Neural progenitor cell (in vitro differentiated cells): ENCODE measurements at regions not wholly inside any gene's neighbourhood (a gene's known extent, or its start where the extent isn't known, plus 50 kb on each side); places are given as distances from the start of the nearest gene placed in this dataset.

Source experiments
- DNase-seq: peaks from one replicate; pipeline ENCODE4 v3.0.0-alpha.2; 2016; ENCODE audit warnings: low spot score
- H2AFZ ChIP-seq: fragments of 200-600 bp; sonication (generic); replicated peaks from 2 replicates; pipeline ENCODE4 v1.6.1; 2016; ENCODE audit warnings: antibody characterized with exemption
- H3F3A ChIP-seq: fragments of 200-600 bp; sonication (generic); 2 replicates; pipeline ENCODE4 v1.6.1; 2016; ENCODE audit warnings: antibody characterized with exemption, low read depth
- H3K27ac ChIP-seq: fragments of 200-600 bp; sonication (generic); 2 replicates; pipeline ENCODE4 v1.5.1; 2016; ENCODE audit warnings: mild to moderate bottlenecking
- H3K27me3 ChIP-seq: fragments of 200-600 bp; sonication (generic); 2 replicates; pipeline ENCODE4 v1.6.1; 2016; ENCODE audit warnings: mild to moderate bottlenecking, moderate library complexity
- H3K36me3 ChIP-seq: fragments of 200-600 bp; sonication (generic); 2 replicates; pipeline ENCODE4 v1.5.1; 2016
- H3K4me1 ChIP-seq: fragments of 200-600 bp; sonication (generic); 2 replicates; pipeline ENCODE4 v1.6.1; 2016; ENCODE audit warnings: mixed run types
- H3K4me2 ChIP-seq: fragments of 200-600 bp; sonication (generic); 2 replicates; pipeline ENCODE4 v1.6.1; 2016
- H3K4me3 ChIP-seq: fragments of 200-600 bp; sonication (generic); 2 replicates; pipeline ENCODE4 v1.5.1; 2016
- H3K79me2 ChIP-seq: fragments of 200-600 bp; sonication (generic); 2 replicates; pipeline ENCODE4 v1.6.1; 2016; ENCODE audit warnings: low read depth
- H3K9ac ChIP-seq: fragments of 200-600 bp; sonication (generic); 2 replicates; pipeline ENCODE4 v1.6.1; 2016
- H3K9me3 ChIP-seq: fragments of 200-600 bp; sonication (generic); 2 replicates; pipeline ENCODE4 v1.5.1; 2016; ENCODE audit warnings: low read depth
- H4K20me1 ChIP-seq: fragments of 200-600 bp; sonication (generic); 2 replicates; pipeline ENCODE4 v1.6.1; 2016; ENCODE audit warnings: low read depth
- H3K27ac Mint-ChIP-seq: 3 replicates; pipeline ENCODE4 v1.8.0; 2021; ENCODE audit warnings: mixed read lengths
- H3K27me3 Mint-ChIP-seq: 2 replicates; pipeline ENCODE4 v1.8.0; 2022; ENCODE audit warnings: low read depth, mild to moderate bottlenecking, inconsistent platforms, moderate library complexity, mixed read lengths; ENCODE audit not compliant: insufficient read depth
- H3K36me3 Mint-ChIP-seq: 3 replicates; pipeline ENCODE4 v1.8.0; 2021; ENCODE audit warnings: mixed read lengths
- H3K4me1 Mint-ChIP-seq: 3 replicates; pipeline ENCODE4 v1.8.0; 2021; ENCODE audit warnings: mixed read lengths
- H3K4me3 Mint-ChIP-seq: 3 replicates; pipeline ENCODE4 v1.8.0; 2021; ENCODE audit warnings: mild to moderate bottlenecking, moderate library complexity, mixed read lengths
- H3K9me3 Mint-ChIP-seq: 3 replicates; pipeline ENCODE4 v1.8.0; 2020; ENCODE audit warnings: mixed read lengths
- EZH2 ChIP-seq: fragments of 200-600 bp; sonication (generic); IDR thresholded peaks from 2 replicates; pipeline ENCODE4 v1.6.1; 2017; ENCODE audit warnings: antibody characterized with exemption, mild to moderate bottlenecking, moderate library complexity
- EZH2phosphoT487 ChIP-seq: fragments of 200-600 bp; sonication (generic); IDR thresholded peaks from 2 replicates; pipeline ENCODE4 v1.6.1; 2017; ENCODE audit warnings: antibody characterized with exemption
- TF ChIP-seq, protein P1 (sequence below): fragments of 200-600 bp; sonication (generic); IDR thresholded peaks from 2 replicates; pipeline ENCODE4 v1.5.1; 2017; ENCODE audit warnings: antibody characterized with exemption, mild to moderate bottlenecking

DNA sequence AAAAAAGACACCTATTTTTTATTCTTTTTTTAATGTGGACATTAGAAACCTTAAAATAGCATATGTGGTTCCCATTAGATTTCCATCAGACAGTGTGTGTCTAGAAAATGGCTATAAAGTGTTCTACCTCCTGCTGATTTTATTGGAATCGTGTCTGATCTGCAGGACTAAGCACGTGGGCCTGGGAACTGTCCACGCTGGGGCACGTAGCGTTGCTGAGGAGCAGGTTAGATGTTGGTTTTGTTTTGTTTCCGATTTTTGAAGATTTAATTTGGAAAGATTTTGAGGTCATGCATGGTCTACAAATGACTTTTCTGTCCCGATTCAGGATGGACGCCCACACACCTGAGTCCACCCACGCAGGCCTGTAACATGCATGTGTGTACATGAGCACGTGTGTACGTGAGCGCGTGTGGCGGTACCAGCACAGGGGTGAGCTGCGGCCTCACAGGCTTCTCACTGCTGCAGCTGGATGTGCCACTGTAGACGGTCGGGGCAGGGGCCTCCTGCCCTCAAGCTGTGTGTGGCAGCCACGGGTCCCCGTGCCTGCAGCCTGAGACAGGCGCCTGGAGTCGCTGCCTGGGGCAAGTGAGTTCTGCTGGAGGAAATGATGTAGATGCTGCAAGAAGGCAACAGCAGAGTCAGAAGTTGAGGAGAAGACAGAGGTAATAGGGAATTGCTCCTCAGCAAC, 99.7 kb upstream of the CTDP1 start:
- peaks cover 12% of the 10 kb centered on the region for H3K4me1 Mint-ChIP-seq
- no peaks in the 10 kb centered on the region for H3K36me3 ChIP-seq
- H3K27me3 ChIP-seq = no peaks in the 10 kb centered on the region
- H3K9ac ChIP-seq = no peak overlapping the region
- no peaks in the 10 kb centered on the region for H3K36me3 Mint-ChIP-seq
- H3K27ac Mint-ChIP-seq = no peak overlapping the region
- H3F3A ChIP-seq = peaks cover 18% of the 10 kb centered on the region
- TF ChIP-seq EZH2phosphoT487 = no peak
- TF ChIP-seq, protein P1, sequence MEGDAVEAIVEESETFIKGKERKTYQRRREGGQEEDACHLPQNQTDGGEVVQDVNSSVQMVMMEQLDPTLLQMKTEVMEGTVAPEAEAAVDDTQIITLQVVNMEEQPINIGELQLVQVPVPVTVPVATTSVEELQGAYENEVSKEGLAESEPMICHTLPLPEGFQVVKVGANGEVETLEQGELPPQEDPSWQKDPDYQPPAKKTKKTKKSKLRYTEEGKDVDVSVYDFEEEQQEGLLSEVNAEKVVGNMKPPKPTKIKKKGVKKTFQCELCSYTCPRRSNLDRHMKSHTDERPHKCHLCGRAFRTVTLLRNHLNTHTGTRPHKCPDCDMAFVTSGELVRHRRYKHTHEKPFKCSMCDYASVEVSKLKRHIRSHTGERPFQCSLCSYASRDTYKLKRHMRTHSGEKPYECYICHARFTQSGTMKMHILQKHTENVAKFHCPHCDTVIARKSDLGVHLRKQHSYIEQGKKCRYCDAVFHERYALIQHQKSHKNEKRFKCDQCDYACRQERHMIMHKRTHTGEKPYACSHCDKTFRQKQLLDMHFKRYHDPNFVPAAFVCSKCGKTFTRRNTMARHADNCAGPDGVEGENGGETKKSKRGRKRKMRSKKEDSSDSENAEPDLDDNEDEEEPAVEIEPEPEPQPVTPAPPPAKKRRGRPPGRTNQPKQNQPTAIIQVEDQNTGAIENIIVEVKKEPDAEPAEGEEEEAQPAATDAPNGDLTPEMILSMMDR = no peak
- TF ChIP-seq EZH2 = no peak
- H3K4me3 Mint-ChIP-seq = no peak overlapping the region
- no peak overlapping the region for H3K4me3 ChIP-seq
- no peaks in the 10 kb centered on the region for H3K4me1 ChIP-seq
- H3K27ac ChIP-seq = no peak overlapping the region
- peaks cover 6% of the 10 kb centered on the region for H3K27me3 Mint-ChIP-seq
- H3K4me2 ChIP-seq = no peak overlapping the region
- H4K20me1 ChIP-seq = no peaks in the 10 kb centered on the region
- H3K9me3 Mint-ChIP-seq = no peaks in the 10 kb centered on the region
- no peaks in the 10 kb centered on the region for H3K79me2 ChIP-seq
- H2AFZ ChIP-seq = no peak overlapping the region
- no peak for DNase-seq
- H3K9me3 ChIP-seq = no peaks in the 10 kb centered on the region

DNA sequence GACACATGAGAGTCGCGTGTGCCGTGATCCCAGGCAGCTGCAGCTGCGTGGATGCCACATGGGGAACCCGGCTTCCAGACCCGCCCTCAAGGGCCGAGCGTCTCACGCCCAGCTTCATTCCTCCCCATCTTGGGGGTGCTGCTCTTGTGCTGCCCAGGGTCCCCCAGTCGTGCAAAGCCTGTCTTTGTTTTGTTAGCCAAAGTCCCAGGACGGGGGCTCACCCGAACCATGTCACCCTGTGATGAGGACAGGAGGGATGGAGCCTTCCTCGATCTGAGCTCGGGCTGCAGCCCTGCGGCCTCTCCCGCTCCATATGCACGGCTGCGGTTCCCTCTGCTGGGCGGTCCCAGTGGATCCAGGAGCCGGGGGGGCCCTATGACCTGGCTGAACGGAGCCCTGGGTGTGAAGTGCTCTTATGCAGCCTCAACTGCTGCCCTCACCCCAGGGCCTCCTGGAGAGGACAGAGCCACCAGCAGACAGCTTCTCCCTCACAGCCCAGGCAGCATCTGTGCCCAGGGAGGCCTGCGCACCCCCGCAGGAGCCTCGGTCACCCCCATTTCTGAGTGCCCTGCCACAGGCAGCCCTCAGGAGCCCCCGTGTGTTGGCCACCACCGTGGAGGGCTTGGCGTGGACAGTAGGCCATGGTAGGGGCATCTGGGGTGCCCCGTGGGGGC, 99.0 kb upstream of the CTDP1 start:
- Mint-ChIP-seq H3K9me3 (no peaks in the 10 kb centered on the region), H3K4me3 (no peak overlapping the region), H3K27me3 (peaks cover 6% of the 10 kb centered on the region), H3K4me1 (peaks cover 12% of the 10 kb centered on the region), H3K27ac (no peak overlapping the region), H3K36me3 (no peaks in the 10 kb centered on the region)
- Histone ChIP-seq H3K27me3 (no peaks in the 10 kb centered on the region), H3K9ac (no peak overlapping the region), H3K4me1 (no peaks in the 10 kb centered on the region), H2AFZ (no peak overlapping the region), H3K4me3 (no peak overlapping the region), H4K20me1 (no peaks in the 10 kb centered on the region), H3K9me3 (no peaks in the 10 kb centered on the region), H3K4me2 (no peak overlapping the region), H3K79me2 (no peaks in the 10 kb centered on the region), H3K36me3 (no peaks in the 10 kb centered on the region), H3F3A (peaks cover 18% of the 10 kb centered on the region), H3K27ac (no peak overlapping the region)
- DNase-seq = no peak
- TF ChIP-seq, protein P1 = no peak
- TF ChIP-seq EZH2phosphoT487 (no peak), EZH2 (no peak)

DNA sequence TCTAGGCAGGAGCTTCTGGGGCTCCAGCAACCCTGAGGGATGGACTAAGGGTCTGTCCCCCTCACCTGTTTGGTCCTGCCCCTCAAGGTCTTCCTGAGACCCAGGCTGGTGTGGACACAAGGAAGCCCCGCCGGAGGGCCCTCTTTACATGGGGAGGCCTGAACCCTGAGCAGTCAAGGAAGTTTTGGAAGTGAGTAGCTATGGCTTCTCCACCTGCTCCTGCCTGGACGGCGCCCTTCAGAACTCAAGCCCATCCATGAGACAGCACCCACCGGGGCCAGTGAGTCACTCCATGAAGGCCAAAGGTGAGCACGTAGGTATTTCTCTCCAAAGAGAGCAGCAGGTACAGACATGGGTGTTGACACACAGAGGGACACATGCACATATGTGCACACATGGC, 98.2 kb upstream of the CTDP1 start:
- Histone ChIP-seq H3K4me2 (no peak overlapping the region), H3K9ac (no peak overlapping the region), H3K36me3 (no peaks in the 10 kb centered on the region), H3K27me3 (no peaks in the 10 kb centered on the region), H3K79me2 (no peaks in the 10 kb centered on the region), H4K20me1 (no peaks in the 10 kb centered on the region), H3K4me1 (no peaks in the 10 kb centered on the region), H3K9me3 (no peaks in the 10 kb centered on the region), H3K27ac (no peak overlapping the region), H3K4me3 (no peak overlapping the region), H2AFZ (no peak overlapping the region), H3F3A (peaks cover 18% of the 10 kb centered on the region)
- Mint-ChIP-seq H3K4me1 (peaks cover 12% of the 10 kb centered on the region), H3K9me3 (no peaks in the 10 kb centered on the region), H3K4me3 (no peak overlapping the region), H3K27ac (no peak overlapping the region), H3K27me3 (peaks cover 6% of the 10 kb centered on the region), H3K36me3 (no peaks in the 10 kb centered on the region)
- DNase-seq = no peak
- TF ChIP-seq, protein P1 = no peak
- TF ChIP-seq EZH2 (no peak), EZH2phosphoT487 (no peak)
